ENCODE measurements at regions not wholly inside any gene's neighbourhood (a gene's known extent, or its start where the extent isn't known, plus 50 kb on each side); places are given as distances from the start of the nearest gene placed in this dataset.

DNA sequence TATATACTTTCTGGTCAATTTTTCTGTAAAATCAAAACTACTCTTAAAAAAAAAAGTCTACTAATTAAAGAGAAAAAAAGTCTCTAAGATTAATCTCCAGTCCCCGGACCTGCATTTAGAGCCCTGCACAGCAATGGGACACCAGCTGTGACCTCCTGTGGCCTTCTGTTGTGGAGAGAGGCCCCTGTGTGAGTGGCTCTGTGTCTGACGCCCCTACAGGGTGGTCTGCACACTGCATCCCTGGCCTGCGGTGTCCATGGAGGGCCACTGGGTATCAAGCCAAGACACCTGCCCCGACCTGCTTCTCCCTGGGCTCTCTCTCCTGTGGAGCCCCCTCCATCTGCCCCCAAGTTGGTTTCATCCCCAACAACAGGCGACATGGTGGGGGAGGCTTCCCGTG lies 248.0 kb upstream of the DIO3 start:
- WGBS, result 66% methylated on average over 6 of the region's 6 CpGs
- TF ChIP-seq CTCF (IDR thresholded peaks at IDR 0.05), result no peak
- no peak for TF ChIP-seq POLR2AphosphoS5 (IDR thresholded peaks at IDR 0.05)
- no peak for TF ChIP-seq EP300 (IDR thresholded peaks at IDR 0.05)
- no peak for TF ChIP-seq POLR2A (IDR thresholded peaks at IDR 0.05)
- no peak overlapping the region for H3K4me3 ChIP-seq
- no peaks in the 10 kb centered on the region for H3K36me3 ChIP-seq
- H3K27me3 ChIP-seq, result no peaks in the 10 kb centered on the region
- no peak for DNase-seq (ENCODE audit: low spot score in 2 of 2)
- no peaks in the 10 kb centered on the region for H3K9me3 ChIP-seq
- H3K4me1 ChIP-seq, result no peaks in the 10 kb centered on the region
- no peak overlapping the region for H3K27ac ChIP-seq

DNA sequence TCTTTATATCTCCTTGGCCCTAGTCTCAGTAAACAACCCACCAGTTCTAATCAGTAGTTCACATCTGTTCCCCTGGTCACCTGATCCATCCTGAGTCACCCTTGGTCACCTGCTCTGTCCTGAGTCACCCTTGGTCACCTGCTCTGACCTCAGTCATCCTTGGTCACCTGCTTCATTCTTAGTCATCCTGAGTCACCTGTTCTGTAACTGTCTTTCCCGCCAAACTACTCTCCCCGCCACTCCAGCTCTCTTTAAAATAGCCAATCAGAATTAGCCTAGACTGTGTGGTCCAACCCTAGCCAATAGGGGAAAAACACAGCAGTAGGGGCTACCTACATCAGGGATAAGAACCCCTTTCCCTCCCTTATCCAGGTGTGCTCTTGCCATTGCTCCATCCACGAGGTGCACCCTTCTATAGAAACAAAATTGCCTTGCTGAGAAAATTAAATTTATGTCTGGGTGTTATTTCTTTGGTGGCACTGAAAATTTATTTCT lies 245.4 kb upstream of the DIO3 start:
- TF ChIP-seq POLR2A (IDR thresholded peaks at IDR 0.05), result no peak
- TF ChIP-seq POLR2AphosphoS5 (IDR thresholded peaks at IDR 0.05), result no peak
- no peak for TF ChIP-seq CTCF (IDR thresholded peaks at IDR 0.05)
- no peak for TF ChIP-seq EP300 (IDR thresholded peaks at IDR 0.05)
- H3K9me3 ChIP-seq, result no peaks in the 10 kb centered on the region
- no peak overlapping the region for H3K27ac ChIP-seq
- H3K27me3 ChIP-seq, result no peaks in the 10 kb centered on the region
- H3K36me3 ChIP-seq, result no peaks in the 10 kb centered on the region
- WGBS, result 87% methylated on average over 3 of the region's 3 CpGs
- H3K4me3 ChIP-seq, result no peak overlapping the region
- no peak for DNase-seq (ENCODE audit: low spot score in 2 of 2)
- H3K4me1 ChIP-seq, result no peaks in the 10 kb centered on the region

GRCh38 chr14:101318271-101318670 lies 243.0 kb upstream of the DIO3 start:
- Histone ChIP-seq H3K4me3 (no peak overlapping the region), H3K27ac (no peak overlapping the region), H3K27me3 (no peaks in the 10 kb centered on the region), H3K9me3 (no peaks in the 10 kb centered on the region), H3K36me3 (no peaks in the 10 kb centered on the region), H3K4me1 (no peaks in the 10 kb centered on the region)
- TF ChIP-seq CTCF (IDR thresholded peaks at IDR 0.05), result no peak
- no peak for TF ChIP-seq POLR2AphosphoS5 (IDR thresholded peaks at IDR 0.05)
- TF ChIP-seq EP300 (IDR thresholded peaks at IDR 0.05), result no peak
- TF ChIP-seq POLR2A (IDR thresholded peaks at IDR 0.05), result no peak
- DNase-seq (ENCODE audit: low spot score in 2 of 2), result no peak
- WGBS, result 56% methylated on average over 6 of the region's 6 CpGs

GRCh38 chr14:101320396-101320795 lies 240.9 kb upstream of the DIO3 start:
- no peaks in the 10 kb centered on the region for H3K27me3 ChIP-seq
- WGBS, result 42% methylated on average over 1 of the region's 1 CpG
- no peaks in the 10 kb centered on the region for H3K4me1 ChIP-seq
- no peak overlapping the region for H3K4me3 ChIP-seq
- no peak for TF ChIP-seq POLR2AphosphoS5 (IDR thresholded peaks at IDR 0.05)
- TF ChIP-seq EP300 (IDR thresholded peaks at IDR 0.05), result no peak
- no peak for TF ChIP-seq POLR2A (IDR thresholded peaks at IDR 0.05)
- no peak for TF ChIP-seq CTCF (IDR thresholded peaks at IDR 0.05)
- H3K27ac ChIP-seq, result no peak overlapping the region
- no peak for DNase-seq (ENCODE audit: low spot score in 2 of 2)
- H3K36me3 ChIP-seq, result no peaks in the 10 kb centered on the region
- H3K9me3 ChIP-seq, result no peaks in the 10 kb centered on the region

- Histone ChIP-seq H3K4me1 (no peaks in the 10 kb centered on the region), H3K27ac (no peak overlapping the region), H3K27me3 (no peaks in the 10 kb centered on the region), H3K9me3 (no peaks in the 10 kb centered on the region), H3K4me3 (no peak overlapping the region), H3K36me3 (no peaks in the 10 kb centered on the region)
- WGBS, result 80% methylated on average over 5 of the region's 5 CpGs
- TF ChIP-seq CTCF (IDR thresholded peaks at IDR 0.05) (no peak), POLR2A (IDR thresholded peaks at IDR 0.05) (no peak), POLR2AphosphoS5 (IDR thresholded peaks at IDR 0.05) (no peak), EP300 (IDR thresholded peaks at IDR 0.05) (no peak)
- DNase-seq (ENCODE audit: low spot score in 2 of 2), result no peak
Measured at GRCh38 chr14:101322223-101322622, 239.1 kb upstream of the DIO3 start.

All from suprapubic skin (tissue), 4 donors.